ENCODE measurements at regions not wholly inside any gene's neighbourhood (a gene's known extent, or its start where the extent isn't known, plus 50 kb on each side); places are given as distances from the start of the nearest gene placed in this dataset.

GRCh38 chr6:120899932-120900331 is 434.3 kb downstream of the TBC1D32 start:
- Mint-ChIP-seq H3K36me3 (ENCODE audit: insufficient read depth, unreplicated experiment) (no peaks in the 10 kb centered on the region), H3K4me3 (ENCODE audit: unreplicated experiment) (no peak overlapping the region), H3K9me3 (ENCODE audit: unreplicated experiment) (peaks cover 4% of the 10 kb centered on the region), H3K4me1 (ENCODE audit: insufficient read depth, unreplicated experiment) (no peaks in the 10 kb centered on the region), H3K27ac (ENCODE audit: low read depth, unreplicated experiment) (no peak overlapping the region), H3K27me3 (ENCODE audit: insufficient read depth, unreplicated experiment) (no peaks in the 10 kb centered on the region)
- ChIA-PET POLR2A (interaction anchor here (0.6 kb wide), 1 partner anchor 10 kb away, joined by 3 read pairs; no protein-coding TSS in a partner anchor), CTCF (interaction anchor here (1.0 kb wide), 1 partner anchor 1894 kb away, joined by 3 read pairs; no protein-coding TSS in a partner anchor)
- no peak for DNase-seq (ENCODE audit: unreplicated experiment)
- intact Hi-C loops (cut with micrococcal nuclease): no loop called here
- TF ChIP-seq CTCF (IDR thresholded peaks at IDR 0.05; ENCODE audit: unreplicated experiment): no peak
- BruUV-seq (replicated peaks): no TSS peak

- TF ChIP-seq CTCF (IDR thresholded peaks at IDR 0.05; ENCODE audit: unreplicated experiment): no peak
- Mint-ChIP-seq H3K4me3 (ENCODE audit: unreplicated experiment) (no peak overlapping the region), H3K9me3 (ENCODE audit: unreplicated experiment) (peaks cover 20% of the 10 kb centered on the region), H3K27ac (ENCODE audit: low read depth, unreplicated experiment) (no peak overlapping the region), H3K36me3 (ENCODE audit: insufficient read depth, unreplicated experiment) (no peaks in the 10 kb centered on the region), H3K4me1 (ENCODE audit: insufficient read depth, unreplicated experiment) (no peaks in the 10 kb centered on the region), H3K27me3 (ENCODE audit: insufficient read depth, unreplicated experiment) (no peaks in the 10 kb centered on the region)
- POLR2A ChIA-PET: interaction anchor here (0.7 kb wide), 1 partner anchor 26 kb away, joined by 3 read pairs; no protein-coding TSS in a partner anchor
- intact Hi-C loops (cut with micrococcal nuclease): no loop called here
- no peak for DNase-seq (ENCODE audit: unreplicated experiment)
- BruUV-seq (replicated peaks): no TSS peak
- CTCF ChIA-PET: interaction anchor here (0.5 to 0.7 kb wide), 2 partner anchors 15 to 1745 kb away, joined by 3 read pairs; no protein-coding TSS in a partner anchor
These were observed 440.2 kb downstream of the TBC1D32 start for GRCh38 chr6:120894077-120894476.

- DNase-seq (ENCODE audit: unreplicated experiment): no peak
- H3K9me3 Mint-ChIP-seq (ENCODE audit: unreplicated experiment): no peaks in the 10 kb centered on the region
- H3K27me3 Mint-ChIP-seq (ENCODE audit: insufficient read depth, unreplicated experiment): no peaks in the 10 kb centered on the region
- H3K4me3 Mint-ChIP-seq (ENCODE audit: unreplicated experiment): no peak overlapping the region
- intact Hi-C loops (cut with micrococcal nuclease): no loop called here
- H3K4me1 Mint-ChIP-seq (ENCODE audit: insufficient read depth, unreplicated experiment): no peaks in the 10 kb centered on the region
- no peaks in the 10 kb centered on the region for H3K36me3 Mint-ChIP-seq (ENCODE audit: insufficient read depth, unreplicated experiment)
- ChIA-PET CTCF (interaction anchor here (0.7 kb wide), 1 partner anchor 22 kb away, joined by 3 read pairs; no protein-coding TSS in a partner anchor), POLR2A (no interaction called here)
- TF ChIP-seq CTCF (IDR thresholded peaks at IDR 0.05; ENCODE audit: unreplicated experiment): no peak
- no peak overlapping the region for H3K27ac Mint-ChIP-seq (ENCODE audit: low read depth, unreplicated experiment)
- no TSS peak for BruUV-seq (replicated peaks)
These were observed 457.3 kb downstream of the TBC1D32 start for GRCh38 chr6:120876931-120877330.

- H3K27me3 Mint-ChIP-seq (ENCODE audit: insufficient read depth, unreplicated experiment): no peaks in the 10 kb centered on the region
- no peak for DNase-seq (ENCODE audit: unreplicated experiment)
- BruUV-seq (replicated peaks): no TSS peak
- H3K9me3 Mint-ChIP-seq (ENCODE audit: unreplicated experiment): no peaks in the 10 kb centered on the region
- no peak for TF ChIP-seq CTCF (IDR thresholded peaks at IDR 0.05; ENCODE audit: unreplicated experiment)
- ChIA-PET POLR2A (no interaction called here), CTCF (interaction anchor here (0.7 kb wide), 1 partner anchor 23 kb away, joined by 3 read pairs; no protein-coding TSS in a partner anchor)
- no peaks in the 10 kb centered on the region for H3K4me1 Mint-ChIP-seq (ENCODE audit: insufficient read depth, unreplicated experiment)
- H3K36me3 Mint-ChIP-seq (ENCODE audit: insufficient read depth, unreplicated experiment): no peaks in the 10 kb centered on the region
- intact Hi-C loops (cut with micrococcal nuclease): no loop called here
- no peak overlapping the region for H3K4me3 Mint-ChIP-seq (ENCODE audit: unreplicated experiment)
- no peak overlapping the region for H3K27ac Mint-ChIP-seq (ENCODE audit: low read depth, unreplicated experiment)
These were observed 457.9 kb downstream of the TBC1D32 start for GRCh38 chr6:120876424-120876823.
